PC-3 (cell line): ENCODE measurements at regions not wholly inside any gene's neighbourhood (a gene's known extent, or its start where the extent isn't known, plus 50 kb on each side); places are given as distances from the start of the nearest gene placed in this dataset.

Experiments
- ATAC-seq: fragments of 200-7000 bp; cut with Tn5 transposase; 2 replicates; pipeline ENCODE4 v1.9.1; 2020; ENCODE audit warnings: mild to moderate bottlenecking, moderate library complexity
- BruUV-seq: library from RNA; stranded (reverse); fragments of 400-500 nt; replicated peaks from 2 replicates; lab custom pipeline; 2021; lab: Mats Ljungman, UMichigan
- CTCF ChIA-PET: fragments of 300-600 bp; sonication (Branson Sonifier 250); formaldehyde crosslinking; loops from one replicate; lab custom pipeline; 2022; ENCODE audit warnings: antibody characterized with exemption; lab: Charles Lee
- POLR2A ChIA-PET: fragments of 300-600 bp; sonication (Branson Sonifier 250); formaldehyde crosslinking; loops from one replicate; lab custom pipeline; 2022; ENCODE audit warnings: antibody characterized with exemption; ENCODE audit not compliant: unreplicated experiment; lab: Charles Lee
- DNase-seq: peaks from one replicate; pipeline ENCODE4 v3.0.0-alpha.2; 2015
- H2AFZ ChIP-seq: fragments of 300-600 bp; sonication (generic); 2 replicates; pipeline ENCODE4 v1.6.0; 2016; ENCODE audit warnings: antibody characterized with exemption, low read length
- H3F3A ChIP-seq: fragments of 300-600 bp; sonication (generic); one replicate; pipeline ENCODE4 v1.6.0; 2017; ENCODE audit warnings: antibody characterized with exemption, low read length, control low read depth, mild to moderate bottlenecking; ENCODE audit not compliant: unreplicated experiment
- H3K27ac ChIP-seq: fragments of 300-600 bp; sonication (generic); 2 replicates; pipeline ENCODE4 v1.5.1; 2016; ENCODE audit warnings: mild to moderate bottlenecking, low read length
- H3K27me3 ChIP-seq: fragments of 300-600 bp; sonication (generic); 2 replicates; pipeline ENCODE4 v1.6.1; 2016; ENCODE audit warnings: low read length, mixed read lengths
- H3K36me3 ChIP-seq: fragments of 300-600 bp; sonication (generic); 2 replicates; pipeline ENCODE4 v1.6.1; 2016; ENCODE audit warnings: low read depth, mixed run types, low read length, mixed read lengths
- H3K4me1 ChIP-seq: fragments of 300-600 bp; sonication (generic); 2 replicates; pipeline ENCODE4 v1.5.1; 2016; ENCODE audit warnings: low read length; ENCODE audit not compliant: insufficient read depth
- H3K4me2 ChIP-seq: fragments of 300-600 bp; sonication (generic); 2 replicates; pipeline ENCODE4 v1.6.0; 2016; ENCODE audit warnings: low read length
- H3K4me3 ChIP-seq: fragments of 300-600 bp; sonication (generic); 2 replicates; pipeline ENCODE4 v1.5.1; 2016; ENCODE audit warnings: mild to moderate bottlenecking, low read length, mixed read lengths
- H3K79me2 ChIP-seq: fragments of 300-600 bp; sonication (generic); 2 replicates; pipeline ENCODE4 v1.6.1; 2017; ENCODE audit warnings: low read length, mixed read lengths
- H3K9ac ChIP-seq: fragments of 300-600 bp; sonication (generic); 2 replicates; pipeline ENCODE4 v1.6.0; 2016; ENCODE audit warnings: mild to moderate bottlenecking, low read length
- H3K9me2 ChIP-seq: fragments of 300-600 bp; sonication (generic); replicated peaks from 2 replicates; pipeline ENCODE4 v1.6.1; 2016; ENCODE audit warnings: mixed run types, low read length, mixed read lengths
- H3K9me3 ChIP-seq: fragments of 300-600 bp; sonication (generic); 2 replicates; pipeline ENCODE4 v1.6.1; 2016; ENCODE audit warnings: low read length, mixed read lengths
- H4K20me1 ChIP-seq: fragments of 300-600 bp; sonication (generic); 2 replicates; pipeline ENCODE4 v1.6.1; 2016; ENCODE audit warnings: low read length, mixed read lengths
- CTCF ChIP-seq: fragments of 300-600 bp; sonication (generic); conservative IDR thresholded peaks from 2 replicates; pipeline ENCODE4 v1.5.1; 2017; ENCODE audit warnings: antibody characterized with exemption, low read depth, mild to moderate bottlenecking, low read length
- EZH2 ChIP-seq: fragments of 300-600 bp; sonication (generic); IDR thresholded peaks from one replicate; pipeline ENCODE4 v1.6.1; 2017; ENCODE audit warnings: antibody characterized with exemption, mild to moderate bottlenecking, low read length; ENCODE audit not compliant: unreplicated experiment
- EZH2phosphoT487 ChIP-seq: fragments of 300-600 bp; sonication (generic); IDR thresholded peaks from 2 replicates; pipeline ENCODE4 v1.6.1; 2018; ENCODE audit warnings: mild to moderate bottlenecking, antibody characterized with exemption, low read length, borderline replicate concordance
- intact Hi-C: fragments of 100-400 bp; cut with micrococcal nuclease; formaldehyde crosslinking; loops from 2 replicates; pipeline ENCODE4 v1.9.0; 2023

GRCh38 chr18:47448956-47449355 lies 197.5 kb upstream of the SKOR2 start:
- no peaks in the 10 kb centered on the region for H3K79me2 ChIP-seq
- H3F3A ChIP-seq, result no peaks in the 10 kb centered on the region
- H3K27ac ChIP-seq, result no peak overlapping the region
- BruUV-seq, result no TSS peak
- no peak overlapping the region for H3K4me3 ChIP-seq
- no peaks in the 10 kb centered on the region for H3K9me2 ChIP-seq
- no peaks in the 10 kb centered on the region for H3K27me3 ChIP-seq
- intact Hi-C loops, result no loop called here
- H3K9me3 ChIP-seq, result no peaks in the 10 kb centered on the region
- no peak for DNase-seq
- CTCF ChIA-PET, result no interaction called here
- no peak for ATAC-seq
- H4K20me1 ChIP-seq, result no peaks in the 10 kb centered on the region
- TF ChIP-seq EZH2 (no peak), CTCF (no peak), EZH2phosphoT487 (no peak)
- H2AFZ ChIP-seq, result no peak overlapping the region
- no peaks in the 10 kb centered on the region for H3K4me1 ChIP-seq
- H3K36me3 ChIP-seq, result no peaks in the 10 kb centered on the region
- no peak overlapping the region for H3K4me2 ChIP-seq
- POLR2A ChIA-PET, result no interaction called here
- H3K9ac ChIP-seq, result no peak overlapping the region

GRCh38 chr18:47441914-47442313 lies 190.5 kb upstream of the SKOR2 start:
- ChIA-PET POLR2A (no interaction called here), CTCF (no interaction called here)
- Histone ChIP-seq H3K27me3 (no peaks in the 10 kb centered on the region), H3K79me2 (no peaks in the 10 kb centered on the region), H3K4me3 (no peak overlapping the region), H3K4me2 (no peak overlapping the region), H4K20me1 (no peaks in the 10 kb centered on the region), H3K9ac (no peak overlapping the region), H3F3A (no peaks in the 10 kb centered on the region), H3K36me3 (no peaks in the 10 kb centered on the region), H3K9me3 (no peaks in the 10 kb centered on the region), H3K4me1 (no peaks in the 10 kb centered on the region), H3K27ac (no peak overlapping the region), H3K9me2 (no peaks in the 10 kb centered on the region), H2AFZ (no peak overlapping the region)
- BruUV-seq, result no TSS peak
- DNase-seq (no peak), ATAC-seq (no peak)
- intact Hi-C loops, result no loop called here
- TF ChIP-seq CTCF (no peak), EZH2 (no peak), EZH2phosphoT487 (no peak)

- BruUV-seq, result no TSS peak
- ATAC-seq (no peak), DNase-seq (no peak)
- Histone ChIP-seq H3K4me2 (no peak overlapping the region), H3K27me3 (no peaks in the 10 kb centered on the region), H3K9me2 (no peaks in the 10 kb centered on the region), H3K9me3 (no peaks in the 10 kb centered on the region), H3F3A (no peaks in the 10 kb centered on the region), H3K36me3 (no peaks in the 10 kb centered on the region), H3K9ac (no peak overlapping the region), H4K20me1 (no peaks in the 10 kb centered on the region), H3K4me3 (no peak overlapping the region), H3K4me1 (no peaks in the 10 kb centered on the region), H3K79me2 (no peaks in the 10 kb centered on the region), H2AFZ (no peak overlapping the region), H3K27ac (no peak overlapping the region)
- CTCF ChIA-PET, result no interaction called here
- intact Hi-C loops, result no loop called here
- POLR2A ChIA-PET, result no interaction called here
- TF ChIP-seq EZH2phosphoT487 (no peak), EZH2 (no peak), CTCF (no peak)
Measured at GRCh38 chr18:47438001-47438400, 186.5 kb upstream of the SKOR2 start.
